HG03520 (cell line): ENCODE measurements at regions not wholly inside any gene's neighbourhood (a gene's known extent, or its start where the extent isn't known, plus 50 kb on each side); places are given as distances from the start of the nearest gene placed in this dataset.
"Not testable (repeated sequence)": the region's sequence is repeated elsewhere in the genome, so short reads cannot be mapped to it uniquely, and the experiment has no call there.

Experiments used
- ATAC-seq: cut with Tn5 transposase; IDR thresholded peaks from one replicate; pipeline ENCODE4 v1.9.1; 2021; ENCODE audit warnings: mild to moderate bottlenecking, moderate library complexity; ENCODE audit not compliant: unreplicated experiment

DNA sequence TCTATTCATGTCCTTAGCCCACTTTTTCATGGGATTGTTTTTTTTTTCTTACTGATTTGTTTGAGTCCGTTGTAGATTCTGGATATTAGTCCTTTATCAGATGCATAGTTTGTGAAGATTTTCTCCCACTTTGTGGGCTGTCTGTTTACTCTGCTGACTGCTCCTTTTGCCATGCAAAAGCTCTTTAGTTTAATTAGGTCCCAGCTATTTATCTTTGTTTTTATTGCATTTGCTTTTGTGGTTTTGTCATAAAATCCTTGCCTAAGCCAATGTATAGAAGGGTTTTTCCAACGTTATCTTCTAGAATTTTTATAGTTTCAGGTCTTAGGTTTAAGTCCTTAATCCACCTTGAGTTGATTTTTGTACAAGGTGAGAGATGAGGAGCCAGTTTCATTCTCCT is 358.9 kb downstream of the ADAMTS20 start:
- ATAC-seq: not testable (repeated sequence)

DNA sequence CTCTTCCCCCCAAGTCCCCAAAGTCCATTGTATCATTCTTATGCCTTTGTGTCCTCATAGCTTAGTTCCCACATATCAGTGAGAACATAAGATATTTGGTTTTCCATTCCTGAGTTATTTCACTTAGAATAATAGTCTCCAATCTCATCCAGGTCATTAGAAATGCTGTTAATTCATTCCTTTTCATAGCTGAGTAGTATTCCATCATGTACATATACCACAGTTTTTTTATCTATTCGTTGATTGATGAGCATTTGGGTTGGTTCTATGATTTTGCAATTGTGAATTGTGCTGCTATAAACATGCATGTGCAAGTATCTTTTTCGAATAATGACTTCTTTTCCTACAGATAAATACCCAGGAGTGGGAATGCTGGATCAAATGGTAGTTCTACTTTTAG is 359.6 kb downstream of the ADAMTS20 start:
- ATAC-seq: not testable (repeated sequence)

DNA sequence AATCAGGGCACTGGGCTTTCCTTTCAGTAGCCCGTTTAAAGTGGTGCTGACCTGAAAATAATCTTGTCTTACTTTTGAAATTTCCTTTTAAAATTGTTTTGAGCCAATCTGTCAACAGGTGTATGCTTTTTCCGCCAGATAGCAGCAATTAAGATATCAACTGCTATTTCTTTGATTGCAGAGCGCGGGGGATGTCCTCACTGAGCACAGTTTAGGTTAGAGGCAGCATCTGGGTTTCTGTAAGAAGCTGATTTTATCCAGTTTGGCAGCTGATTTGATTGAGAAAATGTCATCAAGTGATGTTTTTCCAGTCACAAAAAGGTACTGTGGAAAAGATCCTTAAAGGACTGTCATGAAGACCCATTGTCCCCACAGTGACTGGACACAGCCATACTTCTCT is 371.8 kb downstream of the ADAMTS20 start:
- ATAC-seq: no peak

DNA sequence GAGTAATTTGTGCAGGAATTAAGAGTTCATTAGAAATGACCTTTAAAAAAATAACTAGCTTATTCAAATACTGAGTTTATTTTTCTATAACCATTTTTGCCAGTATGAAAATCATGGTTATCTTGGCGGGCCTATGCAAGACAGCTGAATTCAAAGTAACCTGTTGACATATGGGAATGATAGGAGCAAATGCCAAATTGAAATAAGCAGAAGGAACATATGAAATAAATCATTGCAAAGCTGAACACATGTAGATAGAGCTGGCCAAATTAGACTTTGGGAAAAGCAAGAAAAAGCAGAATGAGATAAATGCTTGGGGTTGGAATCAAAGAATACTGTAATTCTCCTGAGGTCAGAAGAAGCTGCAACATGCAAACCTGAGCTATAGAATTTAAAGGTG is 372.5 kb downstream of the ADAMTS20 start:
- no peak for ATAC-seq

DNA sequence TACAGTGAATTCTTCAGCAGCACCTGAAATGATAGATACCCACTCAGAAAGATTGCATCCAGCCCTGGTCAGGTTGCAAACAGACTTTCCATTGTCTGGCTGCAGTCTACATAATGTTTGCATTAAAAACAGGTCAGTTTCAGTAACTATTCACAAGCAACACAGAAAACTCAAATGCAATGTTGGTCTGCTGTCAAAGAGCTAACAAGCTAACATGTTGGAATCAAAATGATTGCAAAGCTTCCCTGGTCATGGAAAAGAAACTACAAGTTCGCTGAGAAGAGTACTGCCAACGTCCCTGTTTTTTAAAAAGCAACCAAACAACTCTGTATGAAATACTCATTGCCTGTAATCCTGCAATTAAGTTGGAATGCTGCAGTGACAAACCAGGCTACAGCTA is 374.7 kb downstream of the ADAMTS20 start:
- no peak for ATAC-seq

- no peak for ATAC-seq
Observed at GRCh38 chr12:43169115-43169681, 382.8 kb downstream of the ADAMTS20 start.

DNA sequence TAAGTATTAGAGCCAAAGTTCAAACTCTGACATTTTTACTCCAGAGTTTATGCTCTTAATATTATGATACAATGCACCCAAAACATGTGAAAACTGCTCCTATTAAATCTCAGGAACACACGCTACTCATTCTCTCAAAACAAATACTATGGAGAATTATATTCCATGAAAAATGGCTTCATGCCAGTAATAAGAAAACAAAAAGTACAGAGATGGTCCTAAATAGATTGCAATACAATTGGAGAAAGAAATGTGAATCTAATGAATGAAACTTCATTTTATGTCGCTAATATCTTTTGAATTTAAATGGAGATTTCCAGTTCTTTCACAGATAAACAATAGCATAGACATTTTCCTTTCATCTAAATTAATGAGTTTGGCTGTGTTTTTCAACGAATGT is 384.3 kb downstream of the ADAMTS20 start:
- ATAC-seq: no peak

- ATAC-seq: no peak
Observed at GRCh38 chr12:43165351-43165750, 386.7 kb downstream of the ADAMTS20 start.

DNA sequence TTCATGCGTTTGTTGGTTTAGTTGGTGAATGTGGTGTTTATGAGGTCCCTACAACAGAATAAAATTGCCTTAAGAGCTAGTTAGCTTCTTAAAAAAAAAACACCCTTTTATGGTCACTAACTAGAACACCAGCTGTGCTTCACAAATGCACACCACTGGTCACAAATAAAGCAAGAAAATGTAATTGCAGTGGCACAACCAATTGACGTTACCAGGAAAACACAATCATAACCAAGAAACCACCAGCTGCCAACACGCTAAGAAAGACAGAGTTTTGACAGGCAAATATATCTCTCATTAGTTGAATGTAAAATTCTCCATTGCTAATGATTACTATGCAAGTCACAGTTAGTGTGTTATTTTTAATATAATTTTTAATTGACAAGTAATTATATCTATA is 389.9 kb downstream of the ADAMTS20 start:
- ATAC-seq: no peak

DNA sequence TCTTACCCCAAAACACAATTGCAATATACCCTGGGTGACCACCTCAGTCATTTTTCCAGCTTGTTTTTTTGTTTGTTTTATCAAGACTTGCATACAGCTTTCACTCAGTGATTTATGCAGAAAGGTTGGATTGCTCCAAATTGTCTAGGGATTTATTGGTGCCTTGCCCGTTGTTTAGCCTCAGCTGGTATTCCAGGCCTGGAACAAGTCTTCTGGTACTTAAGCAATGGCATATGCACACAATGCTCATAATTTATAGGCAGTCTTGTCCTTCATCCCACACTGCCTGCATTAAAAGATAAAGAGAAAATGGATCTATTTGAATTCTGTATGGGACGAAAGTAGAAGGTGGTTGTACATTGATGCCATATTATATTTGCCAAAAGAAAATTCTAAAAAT is 392.5 kb downstream of the ADAMTS20 start:
- no peak for ATAC-seq

DNA sequence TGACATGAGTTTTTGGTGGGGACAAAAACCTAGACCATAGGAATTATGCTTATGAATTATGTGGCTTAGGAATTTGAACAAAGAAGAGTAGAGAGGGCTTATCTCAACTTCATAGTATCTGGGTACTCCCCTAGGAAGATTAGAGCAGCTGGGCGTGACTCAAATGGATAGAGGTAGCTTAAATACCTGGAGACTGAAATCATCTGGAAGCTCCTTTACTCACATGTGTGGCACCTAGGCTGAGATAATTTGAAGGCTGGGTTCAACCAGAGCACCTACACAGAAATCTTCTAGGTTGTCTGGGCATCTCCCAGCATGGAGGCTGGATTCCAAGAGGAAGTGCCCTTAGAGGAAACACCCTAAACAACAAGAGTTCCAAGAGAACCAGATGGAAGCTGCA is 393.9 kb downstream of the ADAMTS20 start:
- no peak for ATAC-seq

GRCh38 chr12:43155376-43155775 is 396.6 kb downstream of the ADAMTS20 start:
- no peak for ATAC-seq

DNA sequence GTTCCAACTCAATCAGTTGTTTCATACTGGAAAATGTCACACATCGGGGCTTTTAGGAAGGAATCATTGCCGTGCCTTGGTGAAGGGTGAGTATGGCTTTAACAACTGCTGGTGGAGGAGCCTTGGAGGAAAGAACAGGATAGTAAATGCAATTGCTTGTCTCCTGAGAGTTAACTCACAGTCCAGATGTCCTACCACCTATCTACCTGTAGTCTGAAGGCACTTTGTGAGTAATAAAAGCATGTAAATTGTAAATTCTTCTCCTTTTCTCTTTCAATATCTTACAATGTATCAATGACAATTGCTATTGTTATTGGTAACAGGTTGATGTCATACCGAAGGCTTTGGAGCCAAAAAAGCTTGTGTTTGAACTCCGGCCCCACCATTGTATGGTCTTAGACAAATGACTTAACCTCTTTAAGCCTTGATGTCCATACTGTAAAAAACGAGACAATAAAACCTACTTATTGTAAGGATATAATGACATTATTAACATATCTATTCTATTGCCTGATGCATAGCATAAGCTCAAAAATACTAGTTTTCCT is 397.4 kb downstream of the ADAMTS20 start:
- ATAC-seq: no peak

GRCh38 chr12:43151441-43151981 is 400.5 kb downstream of the ADAMTS20 start:
- ATAC-seq: no peak

DNA sequence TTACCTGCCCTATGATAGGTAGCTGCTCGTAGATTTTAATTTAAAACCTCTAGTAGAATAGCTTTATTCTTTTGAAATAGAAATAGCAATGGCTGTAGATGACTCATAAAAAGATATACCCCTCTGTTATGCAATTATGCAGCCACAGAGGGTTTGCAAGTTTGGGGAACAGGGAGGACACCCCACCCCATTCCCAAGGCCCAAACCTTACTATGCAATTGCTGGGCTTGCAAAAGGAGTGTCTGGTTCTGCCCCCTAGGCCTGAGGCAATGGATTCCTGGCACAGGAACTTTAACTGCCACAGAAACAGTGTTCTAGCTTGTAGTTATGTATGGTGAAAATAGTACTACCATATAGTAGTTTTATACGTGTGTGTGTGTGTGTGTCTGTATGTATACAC is 403.3 kb downstream of the ADAMTS20 start:
- ATAC-seq: no peak

DNA sequence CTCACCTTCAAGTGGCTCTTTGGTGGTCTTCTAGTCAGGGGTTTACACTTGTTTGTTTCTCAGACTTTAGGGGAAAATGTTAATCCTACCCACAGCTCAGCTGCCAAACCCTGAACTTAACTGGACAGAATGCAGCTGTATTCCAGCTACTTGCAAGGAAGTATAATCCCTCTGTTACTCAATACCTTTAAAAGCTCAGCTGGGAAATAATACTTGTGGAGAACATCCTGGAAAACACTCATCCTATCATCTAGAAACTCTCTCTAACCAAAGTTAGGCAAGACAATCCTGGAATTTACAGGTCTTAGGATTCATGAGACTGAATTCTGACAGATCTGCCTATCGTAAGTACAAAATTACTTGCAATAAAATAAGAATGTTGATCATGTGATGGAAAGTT is 404.1 kb downstream of the ADAMTS20 start:
- no peak for ATAC-seq

DNA sequence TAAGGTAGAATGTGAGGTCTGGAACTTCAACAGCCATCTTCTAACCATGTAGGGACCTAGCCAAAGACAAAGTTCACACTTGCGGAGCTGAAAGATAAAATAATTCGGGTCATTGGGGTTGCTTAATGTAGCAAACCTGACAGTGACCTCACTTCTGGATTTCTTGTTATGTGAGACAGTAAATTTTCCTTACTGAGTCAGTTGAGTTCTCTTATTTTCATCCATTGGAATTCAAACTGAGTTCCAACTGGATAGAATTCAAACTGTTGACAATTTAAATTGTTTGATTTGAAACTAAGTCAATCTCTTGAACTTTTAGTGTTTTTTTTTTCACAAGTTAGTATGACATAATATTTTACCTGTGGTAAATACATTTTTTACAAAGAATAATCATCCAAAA is 406.5 kb downstream of the ADAMTS20 start:
- no peak for ATAC-seq

- no peak for ATAC-seq
Observed at GRCh38 chr12:43143278-43143677, 408.7 kb downstream of the ADAMTS20 start.

DNA sequence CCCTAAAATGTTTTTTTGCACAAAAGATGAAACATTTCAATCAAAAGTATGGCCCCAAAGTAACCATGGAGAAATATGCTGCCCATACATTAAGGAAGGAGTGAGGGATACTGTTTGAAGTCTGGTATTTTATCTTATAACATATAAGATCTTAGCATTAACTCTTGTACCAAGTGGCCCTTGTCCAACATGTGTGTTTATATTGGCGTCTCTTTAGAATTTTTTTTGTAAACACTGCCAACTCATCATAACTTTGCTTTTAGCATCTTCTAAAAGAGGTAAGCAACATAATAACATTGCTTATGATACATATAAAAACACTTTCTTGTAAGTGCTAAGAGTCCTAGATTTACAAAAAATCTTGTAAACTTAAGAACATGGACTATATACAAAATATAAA is 419.7 kb downstream of the ADAMTS20 start:
- ATAC-seq: no peak

DNA sequence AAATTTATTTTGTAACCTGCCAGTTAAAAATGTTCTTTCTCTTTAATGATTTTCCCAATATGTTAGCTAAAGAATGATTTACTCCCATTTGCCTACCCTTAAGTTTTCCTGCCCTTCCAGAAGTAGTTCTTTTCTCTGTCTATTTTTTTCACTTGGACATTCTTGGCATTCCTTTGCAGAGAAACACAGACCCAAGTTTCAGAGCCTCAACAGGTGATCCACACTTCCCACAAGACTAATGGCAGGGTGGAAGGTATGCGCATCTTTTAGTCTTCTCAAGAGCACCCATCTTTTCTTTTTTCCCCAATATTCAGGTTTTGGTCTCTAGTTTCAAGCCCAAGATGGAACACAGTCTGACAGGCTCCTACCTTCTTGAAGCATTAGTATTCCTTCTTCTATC is 420.7 kb downstream of the ADAMTS20 start:
- ATAC-seq: no peak

DNA sequence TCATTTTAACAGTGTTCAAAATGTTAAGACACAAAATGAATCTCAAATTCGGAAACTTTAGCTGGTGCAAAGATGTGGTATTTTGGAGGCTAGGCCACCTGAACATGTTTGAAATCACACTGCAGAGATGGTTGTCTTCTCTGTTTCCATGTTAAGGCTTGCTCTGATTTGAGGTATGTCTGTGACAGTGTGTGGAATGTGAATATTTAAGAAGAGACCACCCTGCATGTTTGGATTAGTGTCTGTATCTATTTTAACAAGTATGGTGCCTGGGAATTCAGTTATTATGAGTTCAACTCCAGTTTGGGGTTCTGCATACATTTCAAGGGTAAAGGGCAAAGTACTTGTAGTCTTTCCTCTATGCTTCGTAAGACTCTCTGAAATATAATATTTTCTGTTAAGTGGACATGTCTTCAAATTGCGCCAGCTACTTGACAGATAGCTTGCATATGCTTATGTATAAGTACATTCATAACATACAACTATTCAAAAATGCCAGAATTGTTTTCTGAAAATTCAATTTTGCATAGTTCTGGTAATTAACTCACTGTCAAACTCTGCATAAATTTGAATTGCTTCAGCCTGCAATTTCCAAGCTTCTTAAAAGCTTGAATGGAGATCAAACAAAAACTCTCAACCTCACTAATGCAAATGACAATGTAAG is 424.0 kb downstream of the ADAMTS20 start:
- ATAC-seq: no peak

- no peak for ATAC-seq
Observed at GRCh38 chr12:43126652-43127375, 425.2 kb downstream of the ADAMTS20 start.
